ENCODE measurements at regions not wholly inside any gene's neighbourhood (a gene's known extent, or its start where the extent isn't known, plus 50 kb on each side); places are given as distances from the start of the nearest gene placed in this dataset.
"Not testable (repeated sequence)": the region's sequence is repeated elsewhere in the genome, so short reads cannot be mapped to it uniquely, and the experiment has no call there.

DNA sequence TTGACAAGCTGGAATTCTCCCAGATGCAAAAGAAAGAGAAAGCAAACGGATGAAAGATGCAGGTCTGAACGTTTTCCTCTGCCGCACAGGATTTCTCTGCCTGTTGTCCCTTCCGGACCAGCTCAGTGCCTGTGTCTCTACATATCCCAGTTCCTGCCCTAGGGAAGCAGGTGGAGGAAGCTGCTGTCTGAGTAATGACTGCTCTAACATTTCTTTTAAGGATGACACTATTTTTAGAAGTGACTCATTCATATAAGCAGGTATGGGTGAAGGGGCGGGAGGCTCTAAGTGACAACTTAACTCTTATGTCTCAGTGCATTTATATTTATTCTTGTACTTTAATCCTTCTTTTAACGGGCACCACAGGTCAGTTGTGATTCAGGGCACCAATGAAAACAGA is 128.8 kb downstream of the SLC24A2 start:
- DNase-seq (ENCODE audit: low read depth in 4 of 4, low spot score in 3 of 4) = no peak

GRCh38 chr9:19656704-19657103 is 132.1 kb downstream of the SLC24A2 start:
- DNase-seq (ENCODE audit: low read depth in 4 of 4, low spot score in 3 of 4) = no peak

GRCh38 chr9:19651681-19652080 is 137.2 kb downstream of the SLC24A2 start:
- DNase-seq (ENCODE audit: low read depth in 4 of 4, low spot score in 3 of 4) = no peak

GRCh38 chr9:19650312-19650711 is 138.5 kb downstream of the SLC24A2 start:
- no peak for DNase-seq (ENCODE audit: low read depth in 4 of 4, low spot score in 3 of 4)

DNA sequence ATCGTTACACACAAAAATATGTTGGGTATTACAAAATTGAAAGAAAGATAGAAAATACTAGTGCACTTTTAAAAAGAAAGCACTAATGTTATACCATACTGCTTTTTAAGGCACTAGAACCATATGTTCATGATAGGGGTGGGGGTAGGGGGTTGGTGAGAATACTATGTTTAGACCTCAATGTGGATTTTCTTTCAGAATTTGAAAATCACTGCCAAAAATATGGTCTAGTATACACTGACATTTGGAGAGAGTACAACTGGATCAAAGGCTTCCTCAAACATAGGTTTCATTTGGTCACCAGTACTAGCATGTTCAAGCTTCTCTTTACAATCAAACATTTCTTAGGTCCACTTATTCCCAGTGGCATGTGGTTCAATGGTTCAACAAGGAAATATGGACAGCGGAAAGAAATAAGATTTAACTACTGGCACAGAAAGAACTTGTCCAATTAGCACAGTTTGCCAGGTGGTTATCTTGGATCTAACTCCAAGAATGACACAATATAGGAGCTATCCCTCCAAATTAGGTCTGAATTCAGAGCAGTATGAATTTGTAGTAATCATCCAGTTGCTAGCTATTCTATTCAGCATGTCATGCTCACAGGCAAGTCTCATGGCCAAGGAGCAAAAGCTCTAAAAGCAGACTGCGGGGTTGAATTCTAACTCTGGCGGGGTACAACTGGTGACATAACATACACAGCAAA is 139.3 kb downstream of the SLC24A2 start:
- DNase-seq (ENCODE audit: low read depth in 4 of 4, low spot score in 3 of 4) = no peak

GRCh38 chr9:19648672-19649071 is 140.2 kb downstream of the SLC24A2 start:
- no peak for DNase-seq (ENCODE audit: low read depth in 4 of 4, low spot score in 3 of 4)

DNA sequence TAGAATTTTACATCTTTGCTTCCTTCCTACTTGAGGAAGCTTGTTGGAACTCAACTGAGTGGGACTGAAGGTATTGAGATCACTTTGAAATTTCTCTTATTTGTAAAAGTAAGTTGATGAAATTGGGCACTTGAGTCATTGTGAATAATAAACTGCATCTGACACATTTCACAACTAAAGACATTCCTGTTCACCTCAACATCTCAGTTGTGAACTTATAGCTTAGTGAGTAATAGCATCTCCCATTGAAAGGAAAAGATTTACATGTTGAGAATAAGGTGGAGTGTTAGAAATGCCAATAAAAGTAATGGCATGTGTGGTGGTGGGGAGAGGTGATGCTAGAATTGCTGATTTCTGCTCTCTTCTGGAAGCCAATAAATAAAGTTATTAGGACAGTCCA is 145.0 kb downstream of the SLC24A2 start:
- DNase-seq (ENCODE audit: low read depth in 4 of 4, low spot score in 3 of 4) = no peak

GRCh38 chr9:19642256-19642655 is 146.6 kb downstream of the SLC24A2 start:
- no peak for DNase-seq (ENCODE audit: low read depth in 4 of 4, low spot score in 3 of 4)

GRCh38 chr9:19641046-19641445 is 147.8 kb downstream of the SLC24A2 start:
- DNase-seq (ENCODE audit: low read depth in 4 of 4, low spot score in 3 of 4) = no peak

GRCh38 chr9:19640014-19640413 is 148.8 kb downstream of the SLC24A2 start:
- no peak for DNase-seq (ENCODE audit: low read depth in 4 of 4, low spot score in 3 of 4)

DNA sequence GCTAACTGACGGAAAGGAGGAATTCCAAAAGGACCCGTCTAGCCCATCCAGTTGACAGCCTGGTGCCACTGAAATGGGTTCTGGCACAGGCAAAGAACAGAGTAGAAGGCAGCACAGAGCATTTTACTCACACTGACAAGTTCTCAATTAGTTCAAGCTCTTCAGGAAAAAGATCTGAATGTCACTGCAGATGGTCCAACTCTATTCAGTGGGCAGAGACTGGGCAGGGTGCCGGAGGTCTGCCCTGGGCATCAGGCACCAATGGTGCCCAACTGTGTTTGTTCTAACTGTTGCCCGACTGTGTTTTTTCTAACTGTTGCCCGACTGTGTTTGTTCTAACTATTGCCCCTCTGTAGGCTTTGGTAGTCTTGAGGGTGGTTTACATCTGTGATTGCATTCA is 151.8 kb downstream of the SLC24A2 start:
- DNase-seq (ENCODE audit: low read depth in 4 of 4, low spot score in 3 of 4) = no peak

DNA sequence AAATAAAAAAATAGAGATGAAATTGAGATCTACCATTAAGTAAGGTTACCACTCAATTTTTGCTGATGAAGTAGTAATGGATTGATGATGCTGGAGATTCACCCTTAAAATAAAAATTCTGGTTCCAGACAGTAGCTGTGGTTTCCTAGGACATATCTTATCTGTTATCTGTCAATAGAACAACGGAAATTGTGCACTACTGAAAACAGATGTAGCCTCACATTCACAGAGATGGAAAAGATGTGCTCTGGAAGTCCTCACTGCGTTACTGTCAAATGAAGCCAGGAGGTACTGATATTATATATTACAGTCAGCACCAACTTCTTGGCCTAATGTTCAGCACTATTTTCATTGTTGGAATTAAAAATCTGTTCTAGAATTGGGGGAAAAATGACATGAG is 154.0 kb downstream of the SLC24A2 start:
- no peak for DNase-seq (ENCODE audit: low read depth in 4 of 4, low spot score in 3 of 4)

DNA sequence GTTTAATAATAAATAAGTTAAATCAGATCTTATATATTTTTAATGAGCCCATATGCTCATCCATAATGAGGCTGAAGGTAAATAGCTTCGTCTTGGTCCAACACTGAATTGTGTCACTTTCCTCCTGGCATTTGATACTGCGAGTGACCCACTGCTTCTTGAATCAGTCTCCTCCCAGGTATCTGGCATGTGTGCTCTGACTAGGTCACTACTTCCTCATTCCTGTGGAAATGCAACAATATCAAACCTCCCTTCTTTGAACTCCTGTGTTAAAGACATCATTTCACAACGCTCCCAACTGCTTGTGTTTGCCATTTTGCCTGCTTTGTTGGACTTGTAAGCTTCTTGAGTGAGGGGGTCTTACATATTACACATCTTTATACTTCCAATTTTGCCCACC is 157.7 kb downstream of the SLC24A2 start:
- DNase-seq (ENCODE audit: low read depth in 4 of 4, low spot score in 3 of 4) = no peak

DNA sequence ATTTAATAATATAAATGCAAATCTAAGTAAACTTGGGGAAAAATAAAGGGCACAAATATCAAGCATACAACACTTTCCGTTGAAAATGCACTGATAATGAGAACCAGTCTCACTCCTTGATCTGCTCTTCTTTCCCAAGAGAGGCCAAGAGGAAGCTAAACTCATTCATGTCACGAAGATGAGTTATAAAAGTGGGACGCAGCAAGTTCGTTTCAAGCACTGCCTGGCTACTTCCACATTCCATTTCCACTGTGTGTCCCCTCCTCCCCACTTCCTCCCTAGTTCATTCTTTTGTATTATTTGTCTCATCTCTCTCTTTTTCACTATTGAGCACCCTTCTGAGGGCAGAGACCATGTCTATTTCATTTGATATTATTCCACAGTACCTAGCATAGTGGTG is 158.1 kb downstream of the SLC24A2 start:
- DNase-seq (ENCODE audit: low read depth in 4 of 4, low spot score in 3 of 4) = no peak

DNA sequence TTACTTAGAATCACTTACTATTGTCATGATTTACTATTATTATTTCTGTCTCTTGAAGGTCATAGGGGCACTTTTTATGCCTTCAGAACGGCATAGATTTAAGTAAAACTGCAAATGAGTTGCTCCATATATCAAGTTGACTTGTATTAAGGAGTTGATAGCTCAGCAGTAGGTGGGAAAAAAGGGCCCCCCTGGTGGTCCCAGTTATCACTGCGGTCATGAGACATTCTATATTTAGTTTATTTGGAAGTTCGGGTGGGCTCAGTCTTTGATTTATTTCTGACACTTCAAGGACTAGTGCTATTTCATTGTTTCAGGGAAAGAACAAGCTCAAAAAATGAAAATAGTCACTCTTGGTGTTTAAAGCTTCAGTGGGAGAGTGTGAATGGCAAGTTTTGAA is 159.3 kb downstream of the SLC24A2 start:
- DNase-seq (ENCODE audit: low read depth in 4 of 4, low spot score in 3 of 4) = no peak

DNA sequence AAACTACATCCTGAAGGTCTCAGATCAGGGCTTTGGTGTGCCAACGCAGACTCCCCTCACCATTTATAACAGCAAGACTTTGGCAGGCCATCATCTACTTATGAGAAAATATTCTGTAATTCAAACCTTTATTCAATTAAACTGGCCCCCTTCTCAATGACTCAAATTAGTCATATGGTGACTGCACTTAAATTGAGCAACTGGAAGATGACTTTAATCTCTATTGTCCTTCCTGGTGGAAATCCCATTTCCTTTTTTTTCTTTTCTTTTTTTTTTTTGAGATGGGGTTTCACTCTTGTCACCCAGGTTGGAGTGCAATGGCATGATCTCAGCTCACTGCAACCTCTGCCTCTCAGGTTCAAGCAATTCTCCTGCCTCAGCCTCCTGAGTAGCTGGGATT is 163.4 kb downstream of the SLC24A2 start:
- not testable (repeated sequence) for DNase-seq (ENCODE audit: low read depth in 4 of 4, low spot score in 3 of 4)

- DNase-seq (ENCODE audit: low read depth in 4 of 4, low spot score in 3 of 4) = no peak
Measured at GRCh38 chr9:19624519-19624918, 164.3 kb downstream of the SLC24A2 start.

GRCh38 chr9:19623941-19624340 is 164.9 kb downstream of the SLC24A2 start:
- no peak for DNase-seq (ENCODE audit: low read depth in 4 of 4, low spot score in 3 of 4)

DNA sequence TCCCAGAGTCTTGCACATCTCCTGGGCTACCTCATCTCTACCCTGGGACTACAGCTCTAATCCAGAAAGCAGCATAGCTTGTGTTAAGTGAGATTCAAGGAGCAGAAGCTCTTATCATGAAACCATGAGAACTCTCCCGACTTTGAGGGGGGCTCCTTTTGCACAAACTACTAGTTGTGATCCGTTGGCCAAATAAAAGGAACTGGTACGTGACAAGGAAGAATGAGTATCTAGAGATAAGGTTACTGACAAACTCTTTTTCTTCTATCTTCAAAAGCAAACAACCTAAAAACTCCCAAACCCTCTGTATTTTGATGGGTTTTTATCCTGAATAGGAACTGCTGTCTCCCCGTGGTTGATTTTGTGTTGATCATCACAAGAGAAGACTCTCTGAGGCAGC is 168.5 kb downstream of the SLC24A2 start:
- no peak for DNase-seq (ENCODE audit: low read depth in 4 of 4, low spot score in 3 of 4)

DNA sequence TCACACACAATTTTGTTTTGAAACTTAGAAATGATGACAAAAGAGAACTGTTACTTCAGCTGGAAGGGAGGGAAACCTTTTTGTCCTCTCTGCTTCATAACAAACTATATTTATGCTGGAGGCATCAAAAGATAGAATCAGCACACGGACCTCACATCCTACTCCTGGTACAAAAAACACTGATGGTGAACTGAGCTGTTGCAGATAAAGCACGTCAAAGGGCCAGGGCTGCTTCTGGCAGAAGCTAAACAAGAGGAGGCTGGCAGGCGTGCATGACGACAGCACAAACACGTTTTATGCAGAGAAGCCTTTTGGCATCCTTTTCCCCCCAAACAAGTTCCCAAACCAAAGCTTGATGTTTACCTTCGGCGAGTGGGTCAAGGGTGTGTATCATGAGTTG is 169.6 kb downstream of the SLC24A2 start:
- DNase-seq (ENCODE audit: low read depth in 4 of 4, low spot score in 3 of 4) = no peak

GRCh38 chr9:19618816-19619215 is 170.0 kb downstream of the SLC24A2 start:
- DNase-seq (ENCODE audit: low read depth in 4 of 4, low spot score in 3 of 4) = no peak

DNA sequence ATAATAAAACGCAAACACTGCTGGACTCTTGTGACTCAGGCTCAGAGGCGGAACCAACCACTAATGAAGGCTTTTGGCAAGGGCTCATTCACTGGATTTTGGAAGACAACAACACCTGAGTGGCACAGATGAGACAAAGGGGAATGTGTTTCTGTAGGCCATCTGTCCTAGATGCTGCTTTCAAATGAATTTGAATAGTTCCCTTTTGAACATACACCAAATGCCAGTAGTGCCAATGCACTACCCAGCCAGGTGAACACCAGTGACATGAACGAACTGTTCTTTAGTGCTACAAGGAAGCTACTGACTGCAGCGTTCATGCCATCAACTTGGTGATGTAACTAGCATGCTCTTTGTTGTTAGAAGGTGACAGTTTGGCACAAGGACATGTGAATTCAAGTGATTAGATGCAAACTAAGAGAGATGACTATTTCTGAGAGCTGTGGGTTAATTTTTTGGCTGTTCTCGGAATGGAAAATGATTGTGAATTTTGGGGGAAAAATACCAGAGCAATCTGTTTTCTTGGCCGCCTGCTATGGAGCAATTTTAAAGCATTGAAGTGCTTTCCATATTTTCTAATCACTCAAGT is 173.7 kb downstream of the SLC24A2 start:
- no peak for DNase-seq (ENCODE audit: low read depth in 4 of 4, low spot score in 3 of 4)

- no peak for DNase-seq (ENCODE audit: low read depth in 4 of 4, low spot score in 3 of 4)
Measured at GRCh38 chr9:19614294-19614693, 174.5 kb downstream of the SLC24A2 start.

All from left renal pelvis (tissue), 4 donors.